Activated CD4-positive, alpha-beta T cell treated with anti-CD3 and anti-CD28 coated beads, Interleukin-2, amount 10 ng/mL, durations not matched to agents 24 days and 14 days (primary cell): ENCODE measurements at regions not wholly inside any gene's neighbourhood (a gene's known extent, or its start where the extent isn't known, plus 50 kb on each side); places are given as distances from the start of the nearest gene placed in this dataset.

Experiments used
- DNase-seq: peaks from one replicate; pipeline ENCODE4 v3.0.0; 2022
- H3K27ac Mint-ChIP-seq: one replicate; pipeline ENCODE4 v1.8.0; 2022; ENCODE audit warnings: mild to moderate bottlenecking, mixed read lengths
- H3K27me3 Mint-ChIP-seq: one replicate; pipeline ENCODE4 v1.8.0; 2022; ENCODE audit warnings: mixed read lengths
- H3K36me3 Mint-ChIP-seq: one replicate; pipeline ENCODE4 v1.8.0; 2022; ENCODE audit warnings: low read depth, mild to moderate bottlenecking, mixed read lengths
- H3K4me1 Mint-ChIP-seq: one replicate; pipeline ENCODE4 v1.8.0; 2021; ENCODE audit warnings: mixed read lengths
- H3K4me3 Mint-ChIP-seq: one replicate; pipeline ENCODE4 v1.8.0; 2022; ENCODE audit warnings: mild to moderate bottlenecking, moderate library complexity, mixed read lengths
- H3K9me3 Mint-ChIP-seq: one replicate; pipeline ENCODE4 v1.8.0; 2021; ENCODE audit warnings: mixed read lengths
- intact Hi-C: fragments of 100-400 bp; cut with micrococcal nuclease; formaldehyde crosslinking; loops from one replicate; pipeline ENCODE4 v1.15.1; 2023

DNA sequence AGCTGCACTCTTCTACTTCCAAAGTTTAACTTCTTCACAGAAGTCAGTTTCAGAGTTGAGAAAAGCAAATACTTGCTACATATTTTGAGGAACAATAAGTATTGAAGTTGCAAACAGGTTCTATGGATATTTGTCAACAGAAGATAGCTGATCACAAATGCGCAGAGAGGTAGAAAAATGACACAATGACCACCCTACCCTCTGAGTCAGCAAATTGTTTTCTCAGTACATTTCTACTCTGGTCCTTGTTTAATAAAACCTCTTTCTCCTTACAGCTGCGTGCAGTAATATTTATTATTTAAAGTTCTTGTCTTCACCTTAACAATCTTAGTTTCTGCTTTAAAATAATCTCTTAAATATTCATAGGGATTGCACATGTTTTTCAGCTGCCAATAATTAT, 855.1 kb upstream of the CTNND2 start:
- no peak overlapping the region for H3K27ac Mint-ChIP-seq
- intact Hi-C loops = no loop called here

GRCh38 chr5:12757035-12757434, 852.8 kb upstream of the CTNND2 start:
- H3K27me3 Mint-ChIP-seq = no peaks in the 10 kb centered on the region
- H3K4me1 Mint-ChIP-seq = no peaks in the 10 kb centered on the region
- DNase-seq = no peak
- intact Hi-C loops = no loop called here
- no peak overlapping the region for H3K4me3 Mint-ChIP-seq
- H3K27ac Mint-ChIP-seq = no peak overlapping the region
- no peaks in the 10 kb centered on the region for H3K36me3 Mint-ChIP-seq
- H3K9me3 Mint-ChIP-seq = no peaks in the 10 kb centered on the region

More for the DNA sequence above, 855.1 kb upstream of the CTNND2 start:
- Mint-ChIP-seq H3K27me3 (no peaks in the 10 kb centered on the region), H3K4me1 (no peaks in the 10 kb centered on the region), H3K9me3 (peaks cover 8% of the 10 kb centered on the region), H3K36me3 (no peaks in the 10 kb centered on the region), H3K4me3 (no peak overlapping the region)
- DNase-seq = no peak

- H3K27ac Mint-ChIP-seq = no peak overlapping the region
- no peaks in the 10 kb centered on the region for H3K27me3 Mint-ChIP-seq
- H3K4me1 Mint-ChIP-seq = no peaks in the 10 kb centered on the region
- H3K4me3 Mint-ChIP-seq = no peak overlapping the region
- H3K9me3 Mint-ChIP-seq = peaks cover 9% of the 10 kb centered on the region
- intact Hi-C loops = no loop called here
- no peaks in the 10 kb centered on the region for H3K36me3 Mint-ChIP-seq
- DNase-seq = no peak
These were observed 841.3 kb upstream of the CTNND2 start for GRCh38 chr5:12745537-12745936.

DNA sequence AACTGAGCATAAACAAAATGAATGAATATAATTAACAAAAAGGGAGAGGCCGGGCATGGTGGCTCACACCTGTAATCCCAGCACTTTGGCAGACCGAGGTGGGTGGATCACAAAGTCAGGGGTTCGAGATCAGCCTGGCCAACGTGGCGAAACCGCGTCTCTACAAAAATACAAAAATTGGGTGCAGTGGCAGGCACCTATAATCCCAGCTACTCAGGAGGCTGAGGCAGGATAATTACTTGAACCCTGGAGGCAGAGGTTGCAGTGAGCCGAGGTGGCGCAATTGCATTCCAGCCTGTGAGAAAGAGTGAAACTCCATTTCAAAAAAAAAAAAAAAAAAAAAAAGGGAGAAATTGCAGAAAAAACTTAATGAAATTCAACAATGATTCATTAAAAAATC, 839.3 kb upstream of the CTNND2 start:
- no peaks in the 10 kb centered on the region for H3K4me1 Mint-ChIP-seq
- peaks cover 12% of the 10 kb centered on the region for H3K9me3 Mint-ChIP-seq
- no peak overlapping the region for H3K4me3 Mint-ChIP-seq
- DNase-seq = no peak
- H3K36me3 Mint-ChIP-seq = no peaks in the 10 kb centered on the region
- intact Hi-C loops = no loop called here
- no peak overlapping the region for H3K27ac Mint-ChIP-seq
- no peaks in the 10 kb centered on the region for H3K27me3 Mint-ChIP-seq

DNA sequence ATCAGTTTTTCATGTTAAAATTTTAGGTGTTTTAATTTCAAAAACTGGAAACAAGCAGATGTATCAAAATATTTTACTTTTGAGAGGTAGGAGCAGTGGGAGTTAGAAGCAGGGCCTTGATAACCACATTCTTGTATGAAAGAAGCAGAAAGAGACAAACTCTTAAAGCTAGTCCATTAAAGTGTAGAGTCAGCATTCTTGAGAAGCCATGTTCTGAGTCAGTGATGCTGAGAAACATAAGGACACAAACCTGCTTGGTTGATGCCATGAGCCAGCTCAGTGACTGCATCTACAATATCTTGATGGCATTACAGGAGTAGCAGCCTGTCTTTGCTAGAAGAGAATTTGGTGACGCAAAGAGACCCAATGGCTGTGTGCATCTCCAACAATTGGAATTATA, 826.1 kb upstream of the CTNND2 start:
- Mint-ChIP-seq H3K36me3 (no peaks in the 10 kb centered on the region), H3K27ac (no peak overlapping the region), H3K9me3 (peaks cover 13% of the 10 kb centered on the region), H3K4me1 (no peaks in the 10 kb centered on the region), H3K4me3 (no peak overlapping the region), H3K27me3 (no peaks in the 10 kb centered on the region)
- intact Hi-C loops = no loop called here
- DNase-seq = no peak

GRCh38 chr5:12716664-12717063, 812.4 kb upstream of the CTNND2 start:
- Mint-ChIP-seq H3K4me1 (no peaks in the 10 kb centered on the region), H3K27me3 (no peaks in the 10 kb centered on the region), H3K27ac (no peak overlapping the region), H3K4me3 (no peak overlapping the region), H3K36me3 (no peaks in the 10 kb centered on the region), H3K9me3 (peaks cover 3% of the 10 kb centered on the region)
- intact Hi-C loops = no loop called here
- DNase-seq = no peak

GRCh38 chr5:12707560-12707959, 803.3 kb upstream of the CTNND2 start:
- intact Hi-C loops = no loop called here
- Mint-ChIP-seq H3K27ac (no peak overlapping the region), H3K4me3 (no peak overlapping the region)

DNA sequence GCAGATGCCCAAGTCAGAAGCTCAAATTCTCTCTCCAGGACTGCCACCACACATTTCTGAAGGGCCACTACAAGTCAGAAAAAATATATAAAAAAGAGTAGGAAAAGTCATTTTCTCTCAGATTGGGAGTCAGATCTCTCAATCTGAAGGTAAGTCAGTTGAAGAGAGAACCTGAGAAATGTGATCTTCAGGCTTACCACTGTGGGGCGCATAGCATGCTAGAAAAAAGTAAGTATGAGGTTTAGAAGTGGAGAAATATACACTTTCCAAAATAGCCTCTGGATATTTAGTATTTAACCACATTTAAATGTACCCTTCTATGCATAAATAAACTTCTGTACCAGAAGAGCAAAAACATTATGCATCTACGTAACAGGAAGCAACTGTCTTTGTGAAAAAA, 800.7 kb upstream of the CTNND2 start:
- Mint-ChIP-seq H3K27ac (no peak overlapping the region), H3K9me3 (peaks cover 23% of the 10 kb centered on the region), H3K4me1 (no peaks in the 10 kb centered on the region), H3K4me3 (no peak overlapping the region), H3K27me3 (no peaks in the 10 kb centered on the region), H3K36me3 (no peaks in the 10 kb centered on the region)
- DNase-seq = no peak
- intact Hi-C loops = no loop called here

More at GRCh38 chr5:12707560-12707959, 803.3 kb upstream of the CTNND2 start:
- Mint-ChIP-seq H3K4me1 (no peaks in the 10 kb centered on the region), H3K9me3 (peaks cover 17% of the 10 kb centered on the region), H3K36me3 (no peaks in the 10 kb centered on the region), H3K27me3 (no peaks in the 10 kb centered on the region)
- no peak for DNase-seq

DNA sequence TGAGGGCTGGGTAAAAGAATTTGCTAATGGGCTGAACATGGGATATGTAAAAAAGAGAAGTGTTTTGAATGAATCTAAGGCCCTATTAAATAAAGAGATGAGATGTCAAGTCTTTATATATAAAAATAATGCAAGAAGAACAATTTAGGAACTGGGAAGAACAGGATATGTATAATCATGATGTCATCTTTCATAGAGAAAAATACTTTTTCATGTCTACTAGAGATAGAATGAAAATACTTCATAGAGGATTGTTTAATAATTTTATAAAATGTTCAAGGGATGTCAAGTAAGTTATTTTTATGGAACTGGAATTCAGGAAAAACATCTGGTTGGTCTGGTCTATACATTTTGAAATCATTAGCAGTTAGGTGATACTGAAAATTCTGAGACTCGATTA, 799.0 kb upstream of the CTNND2 start:
- no peak overlapping the region for H3K4me3 Mint-ChIP-seq
- intact Hi-C loops = no loop called here
- H3K27ac Mint-ChIP-seq = no peak overlapping the region
- no peaks in the 10 kb centered on the region for H3K4me1 Mint-ChIP-seq
- DNase-seq = no peak
- H3K27me3 Mint-ChIP-seq = no peaks in the 10 kb centered on the region
- peaks cover 23% of the 10 kb centered on the region for H3K9me3 Mint-ChIP-seq
- H3K36me3 Mint-ChIP-seq = no peaks in the 10 kb centered on the region

DNA sequence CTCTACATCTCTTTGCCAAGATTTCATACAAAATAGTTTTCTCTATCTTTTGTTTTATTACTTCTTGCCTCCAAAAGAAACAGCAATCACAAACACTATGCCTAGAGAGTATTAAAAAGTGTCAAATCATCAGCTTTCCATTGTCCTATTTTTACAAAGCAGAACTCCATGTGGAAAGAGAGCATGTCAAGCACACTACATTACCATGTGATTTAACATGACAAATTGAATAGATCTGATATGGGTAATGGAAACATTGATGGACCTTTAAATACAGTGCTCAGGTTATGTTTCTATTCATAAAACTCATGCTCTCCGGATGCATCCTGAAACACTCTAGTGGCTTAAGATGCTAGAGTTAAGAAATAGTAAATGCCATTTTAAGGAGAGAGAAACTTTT, 791.4 kb upstream of the CTNND2 start:
- H3K4me3 Mint-ChIP-seq = no peak overlapping the region
- H3K36me3 Mint-ChIP-seq = no peaks in the 10 kb centered on the region
- no peak overlapping the region for H3K27ac Mint-ChIP-seq
- no peaks in the 10 kb centered on the region for H3K27me3 Mint-ChIP-seq
- H3K4me1 Mint-ChIP-seq = no peaks in the 10 kb centered on the region
- DNase-seq = no peak
- intact Hi-C loops = no loop called here
- peaks cover 10% of the 10 kb centered on the region for H3K9me3 Mint-ChIP-seq

- H3K36me3 Mint-ChIP-seq = no peaks in the 10 kb centered on the region
- H3K9me3 Mint-ChIP-seq = peaks cover 5% of the 10 kb centered on the region
- H3K27ac Mint-ChIP-seq = no peak overlapping the region
- H3K4me1 Mint-ChIP-seq = no peaks in the 10 kb centered on the region
- H3K27me3 Mint-ChIP-seq = no peaks in the 10 kb centered on the region
- no peak for DNase-seq
- intact Hi-C loops = no loop called here
- no peak overlapping the region for H3K4me3 Mint-ChIP-seq
These were observed 787.1 kb upstream of the CTNND2 start for GRCh38 chr5:12691330-12691729.

DNA sequence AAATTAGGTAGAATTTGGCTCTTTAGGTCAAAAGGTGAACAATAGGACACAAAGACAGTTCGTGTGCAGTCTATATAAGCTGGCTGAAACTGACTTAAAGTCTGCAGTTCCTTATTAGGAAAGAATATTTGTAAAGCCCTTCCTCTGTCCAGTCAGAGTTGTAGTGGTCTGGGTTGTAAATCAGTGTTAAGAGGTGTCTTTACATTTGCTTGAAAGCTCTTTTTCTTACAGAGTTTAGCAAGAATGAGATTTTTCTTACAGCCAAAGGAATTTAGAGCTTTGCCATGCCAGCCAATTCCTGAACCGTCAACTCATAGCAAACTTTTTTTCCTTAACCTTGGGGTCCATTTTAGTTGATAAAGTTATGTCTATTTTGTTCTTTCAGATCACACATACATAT, 786.1 kb upstream of the CTNND2 start:
- no peaks in the 10 kb centered on the region for H3K36me3 Mint-ChIP-seq
- no peaks in the 10 kb centered on the region for H3K27me3 Mint-ChIP-seq
- intact Hi-C loops = no loop called here
- H3K4me1 Mint-ChIP-seq = no peaks in the 10 kb centered on the region
- no peak overlapping the region for H3K27ac Mint-ChIP-seq
- no peak overlapping the region for H3K4me3 Mint-ChIP-seq
- DNase-seq = no peak
- H3K9me3 Mint-ChIP-seq = peaks cover 5% of the 10 kb centered on the region

DNA sequence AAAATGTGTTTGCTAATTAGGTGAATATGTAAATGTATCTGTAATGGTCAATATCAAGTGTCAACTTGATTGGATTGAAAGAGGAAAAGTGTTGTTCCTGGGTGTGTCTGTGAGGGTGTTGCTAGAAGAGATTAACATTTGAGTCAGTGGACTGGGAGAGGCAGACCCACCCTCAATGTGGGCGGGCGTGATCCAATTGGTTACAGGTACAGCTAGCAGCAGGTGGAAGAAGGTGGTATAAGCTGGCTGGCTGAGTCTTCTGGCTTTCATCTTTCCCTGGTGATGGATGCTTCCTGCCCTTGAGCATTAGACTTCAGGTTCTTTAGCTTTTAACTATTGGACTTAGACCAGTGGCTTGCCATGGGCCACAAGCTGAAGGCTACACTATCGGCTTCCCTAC, 779.0 kb upstream of the CTNND2 start:
- no peak overlapping the region for H3K4me3 Mint-ChIP-seq
- no peaks in the 10 kb centered on the region for H3K36me3 Mint-ChIP-seq
- no peaks in the 10 kb centered on the region for H3K27me3 Mint-ChIP-seq
- H3K4me1 Mint-ChIP-seq = no peaks in the 10 kb centered on the region
- intact Hi-C loops = no loop called here
- peaks cover 3% of the 10 kb centered on the region for H3K9me3 Mint-ChIP-seq
- no peak for DNase-seq
- no peak overlapping the region for H3K27ac Mint-ChIP-seq

- no peak for DNase-seq
- Mint-ChIP-seq H3K4me3 (no peak overlapping the region), H3K36me3 (no peaks in the 10 kb centered on the region), H3K9me3 (peaks cover 8% of the 10 kb centered on the region), H3K27ac (no peak overlapping the region), H3K27me3 (no peaks in the 10 kb centered on the region), H3K4me1 (no peaks in the 10 kb centered on the region)
- intact Hi-C loops = no loop called here
These were observed 775.5 kb upstream of the CTNND2 start for GRCh38 chr5:12679731-12680130.

- no peak overlapping the region for H3K27ac Mint-ChIP-seq
- H3K36me3 Mint-ChIP-seq = no peaks in the 10 kb centered on the region
- H3K9me3 Mint-ChIP-seq = peaks cover 5% of the 10 kb centered on the region
- H3K4me3 Mint-ChIP-seq = no peak overlapping the region
- no peaks in the 10 kb centered on the region for H3K4me1 Mint-ChIP-seq
- no peaks in the 10 kb centered on the region for H3K27me3 Mint-ChIP-seq
- DNase-seq = no peak
- intact Hi-C loops = no loop called here
These were observed 771.7 kb upstream of the CTNND2 start for GRCh38 chr5:12675959-12676358.
